Left lobe of liver (tissue), 2 donors: ENCODE measurements at regions not wholly inside any gene's neighbourhood (a gene's known extent, or its start where the extent isn't known, plus 50 kb on each side); places are given as distances from the start of the nearest gene placed in this dataset.
"Not testable (repeated sequence)": the region's sequence is repeated elsewhere in the genome, so short reads cannot be mapped to it uniquely, and the experiment has no call there.

Experiments used
- ATAC-seq: fragments of 200-7000 bp; cut with Tn5 transposase; one replicate; pipeline ENCODE4 v1.9.1; 2020; ENCODE audit warnings: mild to moderate bottlenecking, moderate library complexity
- DNase-seq: peaks from one replicate; pipeline ENCODE4 v3.0.0-alpha.2; 2020; ENCODE audit warnings: low spot score
- donor health status: DM: no; HTN: no; CAD: no; lungs with moderate emphysema.
- donor health status: DM: no; HTN: yes; CAD: no.

DNA sequence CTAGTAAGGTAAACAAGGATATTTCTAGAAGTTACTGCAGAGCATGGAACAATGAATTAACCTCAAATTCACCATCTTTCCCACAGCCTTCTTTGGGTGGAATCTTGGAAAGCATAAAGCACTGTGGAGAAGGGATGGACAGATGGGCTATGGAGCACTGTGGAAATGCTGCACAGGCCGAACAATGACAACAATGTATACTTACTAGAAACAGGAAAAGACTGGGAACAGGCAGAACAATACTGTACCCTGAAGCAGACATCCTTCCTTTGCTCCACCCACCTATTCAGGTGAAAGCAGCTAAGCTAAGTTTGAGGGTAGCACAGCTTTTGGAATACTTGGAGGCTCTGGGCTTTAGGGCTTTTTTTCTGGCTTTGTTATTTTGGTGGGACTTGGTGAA is 250.6 kb upstream of the KLF8 start:
- ATAC-seq: no peak
- no peak for DNase-seq

DNA sequence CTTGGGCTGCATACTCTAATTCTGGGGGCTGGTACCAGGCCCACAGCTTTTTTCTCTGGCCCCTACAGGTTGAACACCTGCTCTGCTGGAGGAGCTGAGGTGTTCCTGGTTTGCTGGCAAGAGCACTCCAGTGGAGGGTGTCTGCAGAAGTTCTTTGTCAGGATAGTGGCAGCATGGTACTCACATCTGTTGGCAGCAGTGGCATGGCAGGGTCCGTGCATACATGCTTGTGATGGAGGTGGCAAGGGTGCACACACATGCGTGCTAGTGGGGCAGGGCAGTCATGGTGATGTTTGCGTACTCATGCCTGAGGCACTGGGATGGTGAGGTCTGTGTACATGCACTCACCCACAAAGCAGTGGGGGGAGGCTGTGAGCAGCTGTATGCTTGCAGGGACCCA is 235.5 kb upstream of the KLF8 start:
- no peak for ATAC-seq
- DNase-seq: no peak

DNA sequence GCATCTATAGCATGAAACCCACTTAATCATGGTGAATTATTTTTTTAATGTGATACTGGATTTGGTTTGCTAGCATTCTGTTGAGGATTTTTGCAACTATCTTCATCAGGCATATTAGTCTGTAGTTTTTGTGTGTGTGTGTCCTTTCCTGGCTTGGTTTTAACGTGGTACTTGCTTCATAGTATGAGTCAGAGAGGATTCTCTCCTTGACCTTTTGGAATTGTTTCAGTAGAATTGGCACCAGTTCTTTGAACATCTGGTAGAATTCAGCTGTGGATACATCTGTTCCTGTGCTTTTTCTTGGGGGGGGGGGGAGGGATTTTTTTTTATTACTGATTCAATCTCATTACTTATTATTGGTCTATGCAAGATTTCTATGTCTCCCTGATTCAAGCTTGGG is 232.0 kb upstream of the KLF8 start:
- DNase-seq (no peak), ATAC-seq (no peak)

DNA sequence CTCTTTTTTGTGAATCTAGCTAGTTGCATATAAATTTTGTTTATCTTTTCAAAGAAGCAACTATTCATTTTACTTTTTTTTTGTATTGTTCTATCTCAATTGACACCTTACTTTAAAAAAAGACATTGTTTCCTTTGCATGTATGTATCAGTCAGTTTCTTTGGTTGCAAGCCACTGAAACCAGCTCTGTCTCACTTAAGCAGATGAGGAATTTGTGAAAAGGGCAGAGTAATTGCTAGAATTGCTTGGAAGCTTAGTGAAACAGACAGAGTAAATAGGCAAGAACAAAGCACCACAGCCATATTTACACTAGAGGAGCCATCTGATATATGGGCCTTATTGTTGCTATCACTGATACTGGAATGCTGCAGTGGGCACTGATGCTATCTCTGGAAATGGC is 231.4 kb upstream of the KLF8 start:
- no peak for ATAC-seq
- DNase-seq: no peak

DNA sequence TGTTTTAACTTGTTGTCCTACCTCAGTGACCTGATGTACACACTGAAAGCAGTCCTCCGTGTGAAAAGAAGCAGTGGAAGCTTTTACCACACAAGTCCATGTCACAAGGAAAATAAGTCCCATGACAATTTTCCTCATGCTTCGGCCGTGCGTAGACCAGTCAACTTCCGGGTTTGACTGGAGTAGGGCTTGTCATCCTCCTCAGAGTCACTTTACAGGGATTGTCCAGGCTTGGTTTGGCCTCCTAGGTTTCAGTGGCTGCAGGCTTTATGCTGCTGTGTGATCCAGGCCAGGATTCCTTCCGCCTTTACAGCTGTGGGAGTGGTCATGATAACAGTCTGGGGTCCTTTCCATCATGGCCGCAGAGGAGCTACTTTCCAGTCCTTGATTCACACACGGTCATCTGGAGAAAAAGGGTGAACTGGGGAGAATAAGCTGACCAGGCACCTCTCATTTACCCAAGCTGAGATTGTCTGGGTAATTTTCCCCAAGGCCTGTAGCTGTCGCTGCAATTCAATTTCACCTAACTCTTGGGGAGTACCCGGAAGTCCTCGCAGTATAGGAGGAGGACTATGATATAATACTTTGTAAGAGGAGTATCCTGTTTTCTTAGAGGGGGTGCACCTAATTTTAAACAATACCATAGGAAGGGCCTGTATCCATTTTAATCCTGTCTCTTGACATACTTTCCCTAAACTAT is 206.1 kb upstream of the KLF8 start:
- ATAC-seq: no peak

DNA sequence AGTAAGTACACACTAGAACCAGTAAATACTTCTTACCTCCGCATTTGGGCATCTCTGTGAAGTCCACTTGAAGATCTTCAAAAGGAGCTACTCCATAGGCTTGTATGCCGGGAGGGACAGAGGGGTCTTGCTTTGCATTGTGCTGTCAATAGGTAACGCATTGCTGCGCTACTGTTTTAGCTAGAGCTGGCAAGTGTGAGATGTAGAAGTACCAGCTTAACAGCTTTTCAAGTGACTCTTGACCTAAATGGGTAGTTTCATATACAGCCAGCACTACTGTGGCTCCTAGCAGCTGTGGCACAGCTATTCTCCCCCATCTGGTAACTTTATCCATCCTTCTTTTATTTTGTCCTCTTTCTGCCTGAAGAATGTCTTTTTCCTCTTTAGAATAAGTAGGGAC is 205.3 kb upstream of the KLF8 start:
- DNase-seq (no peak), ATAC-seq (no peak)

More for the DNA sequence above, 206.1 kb upstream of the KLF8 start:
- DNase-seq: no peak

DNA sequence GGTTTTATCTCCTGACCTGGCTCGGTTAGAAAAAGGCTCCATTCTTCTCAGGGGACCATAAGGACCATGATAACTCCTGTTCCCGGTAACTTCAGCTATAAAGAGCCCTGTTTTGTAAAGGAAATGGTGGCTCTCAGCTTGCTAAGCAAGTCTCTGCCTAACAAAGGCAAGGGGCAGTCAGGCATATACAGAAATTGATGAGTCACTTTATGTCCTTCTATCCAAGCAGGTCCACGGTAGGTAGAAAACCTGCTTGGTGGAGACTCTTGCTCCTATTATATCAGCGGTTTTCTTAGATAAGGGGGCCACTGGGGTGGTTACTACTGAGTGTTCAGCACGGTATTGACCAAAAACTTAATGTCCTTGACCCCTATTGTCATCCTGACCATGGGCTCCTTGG is 203.0 kb upstream of the KLF8 start:
- ATAC-seq: no peak
- DNase-seq: no peak

DNA sequence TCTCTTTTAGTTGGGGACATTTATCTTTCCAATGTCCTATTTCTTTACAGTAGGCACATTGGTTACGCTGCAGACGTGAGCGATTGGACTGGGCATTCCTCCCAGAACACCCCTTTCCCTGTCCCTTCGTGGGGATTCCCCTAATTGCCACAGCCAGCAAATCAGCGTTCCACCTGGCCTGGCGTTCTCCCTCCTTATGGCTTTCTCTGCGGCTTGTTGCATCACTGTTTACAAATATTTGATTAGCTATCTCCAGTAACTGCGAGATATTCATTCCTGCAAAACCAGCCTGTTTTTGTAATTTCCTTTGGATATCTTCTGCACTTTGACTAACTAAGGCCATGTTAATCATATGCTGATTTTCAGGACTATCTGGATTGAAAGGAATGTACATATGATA is 202.5 kb upstream of the KLF8 start:
- peak; percentile 84 for ATAC-seq

DNA sequence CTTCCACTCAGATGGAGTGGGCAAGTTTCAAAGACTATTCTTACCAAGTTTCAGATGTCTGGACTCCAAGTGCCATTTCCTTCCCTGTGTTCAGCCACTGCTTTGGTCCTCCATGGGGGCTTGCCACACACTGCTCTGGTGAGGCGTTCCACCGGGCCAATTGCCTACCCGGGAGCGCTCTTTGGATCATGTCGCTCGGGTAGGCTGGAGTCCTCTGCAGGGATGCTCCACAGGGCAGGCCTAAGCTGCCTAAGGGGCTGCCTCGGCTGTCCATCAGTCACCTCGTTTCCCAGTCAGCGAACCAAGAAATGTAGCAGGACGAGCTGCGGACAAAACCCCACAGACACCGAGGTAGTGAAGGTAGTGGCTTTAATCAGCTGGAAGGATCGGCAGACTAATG is 200.7 kb upstream of the KLF8 start:
- no peak for DNase-seq
- ATAC-seq: no peak

More for the DNA sequence above, 202.5 kb upstream of the KLF8 start:
- peak; percentile 49 for DNase-seq

DNA sequence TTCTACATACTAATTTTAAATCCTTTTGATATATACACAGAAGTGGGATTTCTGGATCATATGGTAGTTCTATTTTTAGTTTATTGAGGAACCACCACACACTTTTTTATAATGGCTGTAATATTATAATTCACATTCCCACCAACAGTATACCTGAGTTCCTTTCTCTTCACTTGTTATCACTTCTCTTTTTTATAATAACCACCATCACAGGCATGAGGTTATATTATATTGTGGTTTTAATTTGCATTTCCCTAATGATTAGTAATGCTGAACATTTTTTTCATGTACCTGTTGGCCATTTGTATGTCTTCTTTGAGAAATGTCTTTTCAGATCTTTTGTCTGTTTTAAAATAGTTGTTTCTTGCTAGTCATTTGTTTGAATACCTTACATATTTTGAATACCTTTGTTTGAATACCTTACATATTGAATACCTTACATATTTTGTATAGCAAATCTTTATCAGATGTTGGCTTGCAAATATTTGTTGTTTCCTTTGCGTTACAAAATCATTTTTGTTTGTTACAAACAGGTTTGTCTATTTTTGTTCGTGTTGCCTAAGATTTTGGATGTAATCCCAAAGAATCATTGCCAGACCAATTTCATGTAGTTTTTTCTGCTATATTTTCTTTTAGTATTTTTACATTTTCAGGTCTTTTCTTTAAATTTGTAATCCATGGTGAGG is 198.5 kb upstream of the KLF8 start:
- ATAC-seq (no peak), DNase-seq (no peak)

DNA sequence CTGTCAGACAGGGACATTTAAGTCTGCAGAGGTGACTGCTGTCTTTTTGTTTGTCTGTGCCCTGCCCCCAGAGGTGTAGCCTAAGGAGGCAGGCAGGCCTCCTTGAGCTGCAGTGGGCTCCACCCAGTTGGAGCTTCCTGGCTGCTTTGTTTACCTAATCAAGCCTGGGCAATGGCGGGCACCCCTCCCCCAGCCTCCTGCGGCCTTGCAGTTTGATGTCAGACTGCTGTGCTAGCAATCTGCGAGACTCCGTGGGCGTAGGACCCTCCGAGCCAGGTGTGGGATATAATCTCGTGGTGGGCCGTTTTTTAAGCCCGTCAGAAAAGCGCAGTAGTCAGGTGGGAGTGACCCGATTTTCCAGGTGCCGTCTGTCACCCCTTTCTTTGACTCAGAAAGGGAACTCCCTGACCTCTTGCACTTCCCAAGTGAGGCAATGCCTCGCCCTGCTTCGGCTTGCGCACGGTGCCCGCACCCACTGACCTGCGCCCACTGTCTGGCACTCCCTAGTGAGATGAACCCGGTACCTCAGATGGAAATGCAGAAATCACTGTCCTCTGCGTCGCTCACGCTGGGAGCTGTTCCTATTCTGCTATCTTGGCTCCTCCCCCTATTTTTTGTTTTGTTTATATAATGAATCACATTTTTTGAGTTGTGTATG is 179.4 kb upstream of the KLF8 start:
- ATAC-seq, DNase-seq: not testable (repeated sequence)

DNA sequence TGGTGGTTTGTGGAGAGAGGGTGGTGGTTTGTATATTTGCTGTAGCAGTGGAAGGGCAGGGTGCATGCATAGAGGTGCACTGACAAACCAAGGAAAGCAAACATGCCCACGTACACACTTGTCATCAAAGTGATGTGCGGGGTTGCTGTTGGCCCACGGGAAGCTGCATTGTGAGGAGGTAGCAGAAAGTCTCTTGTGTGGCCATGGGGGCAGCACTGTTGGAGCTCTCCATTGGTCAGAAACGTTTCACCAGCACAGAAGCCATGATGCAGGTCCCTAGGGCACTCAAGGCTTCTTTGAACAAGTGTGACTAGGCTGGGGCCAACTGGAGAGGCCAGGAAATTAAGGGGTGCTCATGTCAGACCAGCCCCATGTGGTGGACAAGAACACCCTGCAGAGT is 174.8 kb upstream of the KLF8 start:
- DNase-seq: no peak
- no peak for ATAC-seq

DNA sequence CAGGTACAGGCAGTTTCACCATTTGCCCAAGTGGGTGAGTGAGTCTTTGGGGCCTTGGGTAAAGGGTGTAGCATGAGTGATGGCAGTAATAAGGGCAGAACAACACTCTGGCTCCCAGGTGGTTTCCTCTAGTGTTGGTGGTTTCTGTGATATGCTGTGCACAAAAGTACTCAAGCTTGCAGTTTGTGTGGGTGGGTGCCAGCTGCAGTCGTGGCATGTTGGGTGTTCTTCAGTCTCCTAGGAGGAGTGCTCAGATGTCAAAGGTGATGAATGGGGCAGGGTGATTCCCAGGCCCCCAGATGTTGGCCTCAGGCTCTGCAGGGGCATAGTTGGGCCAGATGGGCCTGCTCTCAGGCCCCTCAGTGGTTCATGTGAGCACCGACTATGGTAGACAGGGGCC is 166.1 kb upstream of the KLF8 start:
- no peak for ATAC-seq

DNA sequence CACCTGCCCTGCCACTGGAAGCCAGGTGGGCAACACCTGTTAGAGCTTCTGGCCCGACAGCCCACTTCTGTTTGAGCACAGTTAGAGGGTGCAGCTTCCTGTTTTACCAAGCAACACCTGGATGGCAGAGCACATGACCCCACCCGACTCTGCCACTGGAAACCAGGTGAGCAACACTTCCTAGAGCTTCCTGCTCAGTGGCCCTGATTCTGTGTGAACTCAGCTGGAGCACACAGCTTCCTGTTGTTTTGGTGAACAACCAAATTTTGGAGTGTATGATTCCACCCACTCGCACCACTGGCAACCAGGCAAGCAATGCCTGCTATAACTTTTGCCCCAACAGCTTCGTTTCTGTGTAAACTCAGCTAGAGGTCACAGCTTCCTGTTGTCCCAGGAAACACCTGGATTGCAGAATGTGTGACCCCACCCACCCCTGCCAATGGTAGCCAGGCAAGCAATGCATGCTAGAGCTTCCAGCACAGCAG is 163.8 kb upstream of the KLF8 start:
- DNase-seq: no peak

More for the DNA sequence above, 166.1 kb upstream of the KLF8 start:
- DNase-seq: no peak

DNA sequence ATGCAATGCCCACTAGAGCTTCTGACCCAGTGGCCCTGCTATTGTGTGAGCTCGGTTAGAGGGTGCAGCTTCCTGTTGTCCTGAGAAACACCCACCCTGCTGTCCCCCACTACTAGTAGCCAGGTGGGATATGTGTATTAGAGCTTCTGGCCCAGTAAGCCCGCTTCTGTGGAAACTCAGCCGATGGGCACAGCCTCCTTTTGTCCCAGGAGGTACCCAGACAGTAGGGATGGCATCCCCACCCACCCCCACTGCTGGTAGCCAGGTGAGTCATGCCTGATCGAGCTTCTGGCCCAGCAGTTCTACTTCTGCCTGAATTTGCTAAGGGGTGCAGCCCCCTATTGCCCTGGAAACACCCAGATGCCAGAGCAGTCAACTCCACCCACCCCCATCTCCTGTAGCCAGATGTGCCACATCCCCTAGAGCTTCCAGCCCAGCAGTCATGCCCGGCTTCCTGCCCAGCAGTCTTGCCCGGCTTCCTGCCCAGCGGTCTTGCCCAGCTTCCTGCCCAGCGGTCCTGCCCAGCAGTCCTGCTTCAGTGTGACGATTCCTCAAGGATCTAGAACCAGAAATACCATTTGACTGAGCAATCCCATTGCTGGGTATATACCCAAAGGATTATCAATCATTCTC is 162.7 kb upstream of the KLF8 start:
- ATAC-seq (no peak), DNase-seq (no peak)

More for the DNA sequence above, 163.8 kb upstream of the KLF8 start:
- no peak for ATAC-seq

DNA sequence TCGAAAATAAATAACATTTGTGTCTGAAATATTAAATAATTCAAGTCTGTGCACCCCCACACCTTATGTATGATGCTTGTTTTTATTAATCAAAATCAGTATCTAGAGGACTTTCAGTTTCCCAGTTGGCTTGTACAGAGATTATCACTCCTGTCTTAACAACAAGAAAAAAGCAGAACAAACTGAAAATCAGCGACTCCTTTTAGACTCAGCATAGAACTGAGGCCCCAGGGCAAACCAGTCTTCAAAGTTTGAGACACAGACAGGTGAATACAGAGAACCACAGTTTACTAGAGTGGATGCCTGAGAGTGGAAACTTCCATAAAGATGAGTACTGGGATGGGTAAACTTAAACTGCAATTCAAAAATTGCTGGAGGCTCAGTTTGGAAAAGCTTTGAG is 142.8 kb upstream of the KLF8 start:
- ATAC-seq (no peak), DNase-seq (no peak)

DNA sequence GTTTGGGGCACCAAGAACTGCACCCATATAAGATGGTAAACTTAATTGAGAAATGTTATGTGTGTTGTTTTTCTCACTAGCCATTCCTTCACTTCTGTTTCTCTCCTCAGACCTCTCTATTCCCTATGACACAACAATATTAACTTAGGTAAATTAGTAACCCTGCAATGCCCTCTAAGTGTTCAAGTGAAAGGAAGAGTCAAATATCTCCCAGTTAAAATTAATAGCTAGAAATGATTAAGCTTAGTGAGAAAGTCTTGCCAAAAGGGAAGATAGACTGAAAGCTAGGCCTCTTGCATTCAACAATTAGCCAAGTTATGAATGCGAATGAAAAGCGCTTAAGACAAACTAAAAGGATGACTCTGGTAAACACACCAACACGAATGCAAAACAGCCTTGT is 132.9 kb upstream of the KLF8 start:
- DNase-seq (no peak), ATAC-seq (no peak)

DNA sequence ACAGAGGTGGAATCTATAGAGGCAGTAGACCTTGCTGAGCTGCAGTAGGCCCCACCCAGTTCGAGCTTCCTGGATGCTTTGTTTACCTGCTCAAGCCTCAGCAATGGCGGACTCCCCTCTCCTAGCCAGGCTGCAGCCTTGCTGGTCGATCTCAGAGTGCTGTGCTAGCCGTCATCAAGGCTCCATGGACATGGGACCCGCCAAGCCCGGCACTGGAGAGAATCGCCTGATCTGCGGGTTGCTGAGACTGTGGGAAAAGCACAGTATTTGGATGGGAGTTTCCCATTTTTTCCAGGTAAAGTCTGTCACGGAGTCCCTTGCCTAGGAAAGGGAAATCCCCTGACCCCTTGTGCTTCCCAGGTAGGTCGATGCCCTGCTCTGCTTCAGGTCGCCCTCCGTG is 124.8 kb upstream of the KLF8 start:
- DNase-seq: no peak

DNA sequence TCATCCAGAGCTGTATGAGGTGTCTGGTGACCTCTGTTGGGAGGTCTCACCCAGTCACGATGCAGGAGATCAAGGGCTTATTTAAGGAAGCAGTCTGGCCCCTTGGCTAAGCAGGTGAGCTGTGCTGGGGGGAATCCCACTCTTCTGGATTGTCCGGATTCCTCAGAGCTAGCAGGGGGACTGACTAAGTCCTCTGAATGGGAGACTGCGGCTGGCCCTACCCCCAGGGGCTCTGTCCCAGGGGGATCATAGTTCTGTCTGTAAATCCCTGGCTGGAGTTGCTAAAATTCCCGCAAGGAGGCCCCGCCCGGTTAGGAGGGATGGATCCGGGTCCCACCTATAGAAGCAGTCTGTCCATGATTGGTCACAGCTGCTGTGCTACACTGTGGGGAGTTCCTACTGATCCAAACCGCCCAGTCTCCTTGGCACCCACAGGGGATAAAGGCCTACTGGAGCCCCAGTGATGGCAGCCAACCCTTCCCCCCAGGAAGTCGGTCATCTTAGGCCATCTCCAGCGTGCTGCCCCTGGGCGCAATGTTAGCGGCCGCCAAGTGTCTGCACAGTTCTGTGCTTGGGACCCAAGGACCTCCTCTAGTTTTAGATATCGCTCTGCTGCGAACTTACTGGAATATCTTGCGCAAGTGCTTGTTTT is 118.2 kb upstream of the KLF8 start:
- ATAC-seq: no peak
- no peak for DNase-seq

More for the DNA sequence above, 124.8 kb upstream of the KLF8 start:
- ATAC-seq: no peak

DNA sequence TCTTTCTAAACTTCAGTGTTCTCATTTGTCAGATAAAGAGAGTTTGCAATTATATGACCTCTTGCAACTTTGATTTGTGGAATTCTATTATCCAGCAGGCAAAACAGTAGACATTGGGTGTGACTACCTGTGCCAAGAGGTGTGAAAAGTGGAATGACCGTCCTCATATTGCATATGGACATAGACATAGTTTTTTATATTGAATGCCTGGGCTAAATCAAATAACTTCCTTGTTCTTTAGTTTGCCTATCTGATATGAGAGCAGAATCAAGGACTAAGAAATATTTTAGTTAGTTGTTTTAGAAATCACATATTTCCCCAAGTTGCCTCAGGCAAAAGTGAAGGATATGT is 117.7 kb upstream of the KLF8 start:
- DNase-seq: no peak
- no peak for ATAC-seq

DNA sequence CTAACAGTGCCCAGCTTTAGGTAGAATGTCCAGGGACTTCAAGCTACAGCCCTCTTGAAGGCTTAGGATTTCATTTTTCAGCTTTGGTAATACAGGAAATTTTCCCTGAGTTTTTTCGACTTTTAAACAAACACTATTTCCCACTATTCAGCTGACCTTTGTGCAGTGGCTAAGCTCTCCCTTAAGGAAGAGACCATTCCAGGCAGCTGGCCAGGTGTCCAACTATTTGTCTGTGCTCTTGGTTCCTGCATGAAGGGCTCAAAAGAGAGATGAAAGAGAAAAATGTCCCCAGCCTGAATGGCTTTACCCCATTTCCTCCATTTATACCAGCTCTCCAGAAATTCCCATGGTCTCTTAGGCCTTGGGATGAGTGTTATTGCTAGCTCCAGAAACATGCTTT is 111.9 kb upstream of the KLF8 start:
- DNase-seq: no peak
- ATAC-seq: peak; percentile 56
